Panc1 (cell line): ENCODE measurements at regions not wholly inside any gene's neighbourhood (a gene's known extent, or its start where the extent isn't known, plus 50 kb on each side); places are given as distances from the start of the nearest gene placed in this dataset.

Experiments
- ATAC-seq: fragments of 200-7000 bp; cut with Tn5 transposase; 2 replicates; pipeline ENCODE4 v1.9.1; 2020; ENCODE audit warnings: mild to moderate bottlenecking, moderate library complexity
- BruUV-seq: library from RNA; stranded (reverse); fragments of 400-500 nt; replicated peaks from 2 replicates; lab custom pipeline; 2021; lab: Mats Ljungman, UMichigan
- CTCF ChIA-PET: fragments of 300-600 bp; sonication (Branson Sonifier 250); formaldehyde crosslinking; loops from one replicate; lab custom pipeline; 2022; ENCODE audit warnings: antibody characterized with exemption; lab: Charles Lee
- POLR2A ChIA-PET: fragments of 300-600 bp; sonication (Branson Sonifier 250); formaldehyde crosslinking; loops from one replicate; lab custom pipeline; 2022; ENCODE audit warnings: antibody characterized with exemption; lab: Charles Lee
- DNase-seq: peaks from one replicate; pipeline ENCODE4 v3.0.0-alpha.2; 2010; ENCODE audit warnings: low read depth, low spot score
- H3K27ac ChIP-seq: 2 replicates; pipeline ENCODE4 v1.5.1; 2011; ENCODE audit warnings: mild to moderate bottlenecking, low read length, inconsistent platforms
- H3K27me3 ChIP-seq: fragments of 200-500 bp; sonication (Bioruptor generic); 2 replicates; pipeline ENCODE4 v1.6.0; 2014; ENCODE audit warnings: low read length, inconsistent platforms; ENCODE audit not compliant: control insufficient read depth, insufficient read depth
- H3K36me3 ChIP-seq: fragments of 200-500 bp; sonication (Bioruptor generic); 2 replicates; pipeline ENCODE4 v1.5.1; 2014; ENCODE audit warnings: inconsistent platforms, mild to moderate bottlenecking, low read length, moderate library complexity; ENCODE audit not compliant: control insufficient read depth, insufficient read depth
- H3K4me1 ChIP-seq: 2 replicates; pipeline ENCODE4 v1.5.1; 2011; ENCODE audit warnings: inconsistent platforms, mild to moderate bottlenecking, low read length, moderate library complexity; ENCODE audit not compliant: control insufficient read depth, insufficient read depth
- H3K4me3 ChIP-seq, 2 experiments: 2 replicates each; pipeline ENCODE4 v1.5.1; 2011 to 2012; ENCODE audit warnings: low read depth in 2 of 2, low read length in 2 of 2, mild to moderate bottlenecking in 2 of 2, inconsistent platforms in 1 of 2, moderate library complexity in 1 of 2
- H3K9me3 ChIP-seq: fragments of 200-500 bp; sonication (Bioruptor generic); 2 replicates; pipeline ENCODE4 v1.5.1; 2014; ENCODE audit warnings: low read depth, mild to moderate bottlenecking, inconsistent platforms, low read length, moderate library complexity; ENCODE audit not compliant: control insufficient read depth, insufficient read depth
- POLR2AphosphoS5 ChIP-seq: IDR thresholded peaks from 2 replicates; pipeline ENCODE4 v1.6.1; 2012; ENCODE audit warnings: mild to moderate bottlenecking, low read depth, low read length, moderate library complexity
- REST ChIP-seq, 2 experiments: IDR thresholded peaks; 2 replicates each; pipeline ENCODE4 v1.6.1; 2011 to 2012; ENCODE audit warnings: low read depth in 2 of 2, control low read depth in 1 of 2, low read length in 1 of 2, mild to moderate bottlenecking in 1 of 2, moderate library complexity in 1 of 2; ENCODE audit not compliant: insufficient read depth in 1 of 2
- SIN3A ChIP-seq: IDR thresholded peaks from 2 replicates; pipeline ENCODE4 v1.6.1; 2012; ENCODE audit warnings: low read depth, mild to moderate bottlenecking, low read length, moderate library complexity, borderline replicate concordance; ENCODE audit not compliant: insufficient read depth
- TCF7L2 ChIP-seq: IDR thresholded peaks from 2 replicates; pipeline ENCODE4 v1.6.1; 2011; ENCODE audit warnings: mild to moderate bottlenecking, low read depth, low read length, inconsistent platforms
- in situ Hi-C: cut with HindIII; loops from 2 replicates; pipeline ENCODE4 v1.10.0; 2016; ENCODE audit warnings: low sequenced_read_pairs, low pct_unique_long_range_greater_than_20kb
- intact Hi-C: fragments of 100-400 bp; cut with micrococcal nuclease; formaldehyde crosslinking; loops from one replicate; pipeline ENCODE4 v1.10.0; 2022; ENCODE audit not compliant: unreplicated experiment
- TF ChIP-seq, protein P1 (sequence below): fragments of 450-650 bp; IDR thresholded peaks from 2 replicates; pipeline ENCODE4 v1.5.1; 2017; ENCODE audit warnings: mild to moderate bottlenecking

- peaks cover 15% of the 10 kb centered on the region for H3K4me1 ChIP-seq
- H3K27ac ChIP-seq, result no peak overlapping the region
- no peaks in the 10 kb centered on the region for H3K36me3 ChIP-seq
- BruUV-seq, result no TSS peak
- TF ChIP-seq, protein P1, sequence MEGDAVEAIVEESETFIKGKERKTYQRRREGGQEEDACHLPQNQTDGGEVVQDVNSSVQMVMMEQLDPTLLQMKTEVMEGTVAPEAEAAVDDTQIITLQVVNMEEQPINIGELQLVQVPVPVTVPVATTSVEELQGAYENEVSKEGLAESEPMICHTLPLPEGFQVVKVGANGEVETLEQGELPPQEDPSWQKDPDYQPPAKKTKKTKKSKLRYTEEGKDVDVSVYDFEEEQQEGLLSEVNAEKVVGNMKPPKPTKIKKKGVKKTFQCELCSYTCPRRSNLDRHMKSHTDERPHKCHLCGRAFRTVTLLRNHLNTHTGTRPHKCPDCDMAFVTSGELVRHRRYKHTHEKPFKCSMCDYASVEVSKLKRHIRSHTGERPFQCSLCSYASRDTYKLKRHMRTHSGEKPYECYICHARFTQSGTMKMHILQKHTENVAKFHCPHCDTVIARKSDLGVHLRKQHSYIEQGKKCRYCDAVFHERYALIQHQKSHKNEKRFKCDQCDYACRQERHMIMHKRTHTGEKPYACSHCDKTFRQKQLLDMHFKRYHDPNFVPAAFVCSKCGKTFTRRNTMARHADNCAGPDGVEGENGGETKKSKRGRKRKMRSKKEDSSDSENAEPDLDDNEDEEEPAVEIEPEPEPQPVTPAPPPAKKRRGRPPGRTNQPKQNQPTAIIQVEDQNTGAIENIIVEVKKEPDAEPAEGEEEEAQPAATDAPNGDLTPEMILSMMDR, result no peak
- TF ChIP-seq POLR2AphosphoS5 (no peak), SIN3A (no peak), REST (IDR thresholded peaks at IDR 0.05; ENCODE audit: insufficient read depth in 1 of 2, low read depth in 2 of 2, low read length in 1 of 2) (no peak), TCF7L2 (no peak)
- in situ Hi-C loops (no loop called here), intact Hi-C loops (no loop called here)
- no peaks in the 10 kb centered on the region for H3K9me3 ChIP-seq
- H3K27me3 ChIP-seq, result no peaks in the 10 kb centered on the region
- DNase-seq (no peak), ATAC-seq (no peak)
- no peak overlapping the region for H3K4me3 ChIP-seq
- CTCF ChIA-PET, result no interaction called here
- POLR2A ChIA-PET, result no interaction called here
Measured at GRCh38 chr2:41967476-41968181, 80.2 kb upstream of the PKDCC start.

- no peak overlapping the region for H3K27ac ChIP-seq
- POLR2A ChIA-PET, result no interaction called here
Measured at GRCh38 chr2:41968182-41968578, 79.6 kb upstream of the PKDCC start.

More at GRCh38 chr2:41968182-41968578, 79.6 kb upstream of the PKDCC start:
- Histone ChIP-seq H3K4me1 (peaks cover 15% of the 10 kb centered on the region), H3K36me3 (no peaks in the 10 kb centered on the region), H3K4me3 (no peak overlapping the region), H3K9me3 (no peaks in the 10 kb centered on the region), H3K27me3 (no peaks in the 10 kb centered on the region)
- no peak for TF ChIP-seq SIN3A
- TF ChIP-seq, protein P1, result no peak
- TF ChIP-seq TCF7L2, result no peak
- TF ChIP-seq POLR2AphosphoS5, result no peak
- TF ChIP-seq REST (IDR thresholded peaks at IDR 0.05; ENCODE audit: insufficient read depth in 1 of 2, low read depth in 2 of 2, low read length in 1 of 2), result no peak
- no TSS peak for BruUV-seq
- DNase-seq, result no peak
- ATAC-seq, result no peak
- CTCF ChIA-PET, result no interaction called here
- in situ Hi-C loops (no loop called here), intact Hi-C loops (no loop called here)
